ENCODE measurements at regions not wholly inside any gene's neighbourhood (a gene's known extent, or its start where the extent isn't known, plus 50 kb on each side); places are given as distances from the start of the nearest gene placed in this dataset.
"Not testable (repeated sequence)": the region's sequence is repeated elsewhere in the genome, so short reads cannot be mapped to it uniquely, and the experiment has no call there.

GRCh38 chr5:121377461-121377860, 474.2 kb upstream of the FTMT start:
- DNase-seq = no peak

GRCh38 chr5:121378046-121378445, 473.6 kb upstream of the FTMT start:
- DNase-seq = no peak

GRCh38 chr5:121378559-121379359, 472.9 kb upstream of the FTMT start:
- no peak for DNase-seq

- DNase-seq = no peak
Observed at GRCh38 chr5:121380066-121380465, 471.6 kb upstream of the FTMT start.

- DNase-seq = no peak
Observed at GRCh38 chr5:121384359-121384758, 467.3 kb upstream of the FTMT start.

- DNase-seq = no peak
Observed at GRCh38 chr5:121386334-121386733, 465.3 kb upstream of the FTMT start.

- no peak for DNase-seq
Observed at GRCh38 chr5:121396716-121397115, 455.0 kb upstream of the FTMT start.

- no peak for DNase-seq
Observed at GRCh38 chr5:121399879-121400278, 451.8 kb upstream of the FTMT start.

- DNase-seq = no peak
Observed at GRCh38 chr5:121408778-121409177, 442.9 kb upstream of the FTMT start.

GRCh38 chr5:121415270-121415669, 436.4 kb upstream of the FTMT start:
- DNase-seq = no peak

GRCh38 chr5:121421646-121422045, 430.0 kb upstream of the FTMT start:
- no peak for DNase-seq

- DNase-seq = no peak
Observed at GRCh38 chr5:121424976-121425375, 426.7 kb upstream of the FTMT start.

GRCh38 chr5:121426153-121426552, 425.5 kb upstream of the FTMT start:
- no peak for DNase-seq

- DNase-seq = no peak
Observed at GRCh38 chr5:121429761-121430160, 421.9 kb upstream of the FTMT start.

GRCh38 chr5:121430538-121430937, 421.1 kb upstream of the FTMT start:
- DNase-seq = no peak

GRCh38 chr5:121445511-121445910, 406.2 kb upstream of the FTMT start:
- DNase-seq = no peak

- DNase-seq = no peak
Observed at GRCh38 chr5:121462441-121462840, 389.2 kb upstream of the FTMT start.

GRCh38 chr5:121471222-121471621, 380.5 kb upstream of the FTMT start:
- DNase-seq = not testable (repeated sequence)

GRCh38 chr5:121478636-121479035, 373.0 kb upstream of the FTMT start:
- DNase-seq = no peak

- DNase-seq = no peak
Observed at GRCh38 chr5:121479337-121479736, 372.3 kb upstream of the FTMT start.

- DNase-seq = no peak
Observed at GRCh38 chr5:121485281-121485680, 366.4 kb upstream of the FTMT start.

- not testable (repeated sequence) for DNase-seq
Observed at GRCh38 chr5:121485999-121486398, 365.7 kb upstream of the FTMT start.

- DNase-seq = no peak
Observed at GRCh38 chr5:121489972-121490371, 361.7 kb upstream of the FTMT start.

GRCh38 chr5:121497176-121497575, 354.5 kb upstream of the FTMT start:
- no peak for DNase-seq

GRCh38 chr5:121500310-121500709, 351.4 kb upstream of the FTMT start:
- DNase-seq = no peak

Data from NCI-H774 (cell line).